Panc1 (cell line): ENCODE measurements at regions not wholly inside any gene's neighbourhood (a gene's known extent, or its start where the extent isn't known, plus 50 kb on each side); places are given as distances from the start of the nearest gene placed in this dataset.
A peak's percentile ranks its signal among the peaks of the same experiment; 100 is the strongest.

Experiments
- ATAC-seq: fragments of 200-7000 bp; cut with Tn5 transposase; 2 replicates; pipeline ENCODE4 v1.9.1; 2020; ENCODE audit warnings: mild to moderate bottlenecking, moderate library complexity
- BruUV-seq: library from RNA; stranded (reverse); fragments of 400-500 nt; replicated peaks from 2 replicates; lab custom pipeline; 2021; lab: Mats Ljungman, UMichigan
- CTCF ChIA-PET: fragments of 300-600 bp; sonication (Branson Sonifier 250); formaldehyde crosslinking; loops from one replicate; lab custom pipeline; 2022; ENCODE audit warnings: antibody characterized with exemption; lab: Charles Lee
- POLR2A ChIA-PET: fragments of 300-600 bp; sonication (Branson Sonifier 250); formaldehyde crosslinking; loops from one replicate; lab custom pipeline; 2022; ENCODE audit warnings: antibody characterized with exemption; lab: Charles Lee
- DNase-seq: peaks from one replicate; pipeline ENCODE4 v3.0.0-alpha.2; 2010; ENCODE audit warnings: low read depth, low spot score
- H3K27ac ChIP-seq: 2 replicates; pipeline ENCODE4 v1.5.1; 2011; ENCODE audit warnings: mild to moderate bottlenecking, low read length, inconsistent platforms
- H3K27me3 ChIP-seq: fragments of 200-500 bp; sonication (Bioruptor generic); 2 replicates; pipeline ENCODE4 v1.6.0; 2014; ENCODE audit warnings: low read length, inconsistent platforms; ENCODE audit not compliant: control insufficient read depth, insufficient read depth
- H3K36me3 ChIP-seq: fragments of 200-500 bp; sonication (Bioruptor generic); 2 replicates; pipeline ENCODE4 v1.5.1; 2014; ENCODE audit warnings: inconsistent platforms, mild to moderate bottlenecking, low read length, moderate library complexity; ENCODE audit not compliant: control insufficient read depth, insufficient read depth
- H3K4me1 ChIP-seq: 2 replicates; pipeline ENCODE4 v1.5.1; 2011; ENCODE audit warnings: inconsistent platforms, mild to moderate bottlenecking, low read length, moderate library complexity; ENCODE audit not compliant: control insufficient read depth, insufficient read depth
- H3K4me3 ChIP-seq, 2 experiments: 2 replicates each; pipeline ENCODE4 v1.5.1; 2011 to 2012; ENCODE audit warnings: low read depth in 2 of 2, low read length in 2 of 2, mild to moderate bottlenecking in 2 of 2, inconsistent platforms in 1 of 2, moderate library complexity in 1 of 2
- H3K9me3 ChIP-seq: fragments of 200-500 bp; sonication (Bioruptor generic); 2 replicates; pipeline ENCODE4 v1.5.1; 2014; ENCODE audit warnings: low read depth, mild to moderate bottlenecking, inconsistent platforms, low read length, moderate library complexity; ENCODE audit not compliant: control insufficient read depth, insufficient read depth
- POLR2AphosphoS5 ChIP-seq: IDR thresholded peaks from 2 replicates; pipeline ENCODE4 v1.6.1; 2012; ENCODE audit warnings: mild to moderate bottlenecking, low read depth, low read length, moderate library complexity
- SIN3A ChIP-seq: IDR thresholded peaks from 2 replicates; pipeline ENCODE4 v1.6.1; 2012; ENCODE audit warnings: low read depth, mild to moderate bottlenecking, low read length, moderate library complexity, borderline replicate concordance; ENCODE audit not compliant: insufficient read depth
- TCF7L2 ChIP-seq: IDR thresholded peaks from 2 replicates; pipeline ENCODE4 v1.6.1; 2011; ENCODE audit warnings: mild to moderate bottlenecking, low read depth, low read length, inconsistent platforms
- in situ Hi-C: cut with HindIII; loops from 2 replicates; pipeline ENCODE4 v1.10.0; 2016; ENCODE audit warnings: low sequenced_read_pairs, low pct_unique_long_range_greater_than_20kb
- intact Hi-C: fragments of 100-400 bp; cut with micrococcal nuclease; formaldehyde crosslinking; loops from one replicate; pipeline ENCODE4 v1.10.0; 2022; ENCODE audit not compliant: unreplicated experiment
- TF ChIP-seq, protein P1 (sequence below), 2 experiments: IDR thresholded peaks; 2 replicates each; pipeline ENCODE4 v1.6.1; 2011 to 2012; ENCODE audit warnings: low read depth in 2 of 2, control low read depth in 1 of 2, low read length in 1 of 2, mild to moderate bottlenecking in 1 of 2, moderate library complexity in 1 of 2; ENCODE audit not compliant: insufficient read depth in 1 of 2
- TF ChIP-seq, protein P2 (sequence below): fragments of 450-650 bp; IDR thresholded peaks from 2 replicates; pipeline ENCODE4 v1.5.1; 2017; ENCODE audit warnings: mild to moderate bottlenecking

DNA sequence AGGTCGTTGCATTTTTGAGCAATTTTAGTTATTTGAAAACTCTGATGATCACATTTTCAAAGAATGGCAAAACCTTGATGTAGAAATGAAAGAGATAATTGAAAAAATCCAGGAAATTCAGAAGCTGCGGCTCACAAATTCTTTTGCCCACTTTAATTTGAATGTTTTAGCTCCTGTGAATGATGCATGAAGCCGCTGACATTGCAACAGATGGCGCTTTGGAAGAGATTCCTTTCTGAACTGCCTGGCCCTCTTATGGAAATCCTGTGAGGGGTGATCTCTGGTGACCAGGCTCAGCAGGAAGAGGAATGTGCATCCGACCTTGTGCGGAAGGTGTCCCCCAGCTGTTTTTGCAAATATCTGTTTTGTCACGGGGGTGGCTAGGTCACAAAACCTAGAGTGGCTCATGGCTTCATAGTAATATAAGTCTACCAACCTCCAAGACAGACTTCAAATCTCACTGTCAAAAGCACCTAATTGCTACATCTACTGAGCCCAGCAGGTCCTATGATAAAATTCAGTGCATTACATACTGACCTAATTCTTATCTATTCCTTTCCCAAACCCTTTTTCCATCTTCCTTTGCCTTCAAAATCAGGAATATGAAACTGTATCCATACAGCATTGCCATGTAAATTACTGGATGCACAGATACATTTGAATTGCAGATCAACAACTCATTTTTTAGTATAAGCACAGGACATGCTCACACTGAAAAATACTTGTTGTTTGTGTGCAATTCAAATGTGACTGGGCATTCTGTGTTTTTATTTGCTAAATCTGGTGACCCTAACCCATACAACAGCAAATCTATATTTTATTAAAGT lies 412.7 kb downstream of the ETS1 start:
- intact Hi-C loops = loop anchor here (5.0 kb wide), 1 partner anchor 328 kb away; no protein-coding TSS in a partner anchor
- Histone ChIP-seq H3K4me1 (0 out of 2 replicates have a peak, but pooled peaks cover 6% of the 10 kb centered on the region), H3K36me3 (no peaks in the 10 kb centered on the region), H3K4me3 (no peak overlapping the region), H3K9me3 (no peaks in the 10 kb centered on the region), H3K27me3 (no peaks in the 10 kb centered on the region), H3K27ac (no peak overlapping the region; the same call in 1 of the 2 replicates)
- CTCF ChIA-PET = interaction anchor here (0.7 kb wide), 1 partner anchor 143 kb away, joined by 3 read pairs; no protein-coding TSS in a partner anchor
- TF ChIP-seq SIN3A (no peak), POLR2AphosphoS5 (no peak), TCF7L2 (no peak)
- TF ChIP-seq, protein P1, sequence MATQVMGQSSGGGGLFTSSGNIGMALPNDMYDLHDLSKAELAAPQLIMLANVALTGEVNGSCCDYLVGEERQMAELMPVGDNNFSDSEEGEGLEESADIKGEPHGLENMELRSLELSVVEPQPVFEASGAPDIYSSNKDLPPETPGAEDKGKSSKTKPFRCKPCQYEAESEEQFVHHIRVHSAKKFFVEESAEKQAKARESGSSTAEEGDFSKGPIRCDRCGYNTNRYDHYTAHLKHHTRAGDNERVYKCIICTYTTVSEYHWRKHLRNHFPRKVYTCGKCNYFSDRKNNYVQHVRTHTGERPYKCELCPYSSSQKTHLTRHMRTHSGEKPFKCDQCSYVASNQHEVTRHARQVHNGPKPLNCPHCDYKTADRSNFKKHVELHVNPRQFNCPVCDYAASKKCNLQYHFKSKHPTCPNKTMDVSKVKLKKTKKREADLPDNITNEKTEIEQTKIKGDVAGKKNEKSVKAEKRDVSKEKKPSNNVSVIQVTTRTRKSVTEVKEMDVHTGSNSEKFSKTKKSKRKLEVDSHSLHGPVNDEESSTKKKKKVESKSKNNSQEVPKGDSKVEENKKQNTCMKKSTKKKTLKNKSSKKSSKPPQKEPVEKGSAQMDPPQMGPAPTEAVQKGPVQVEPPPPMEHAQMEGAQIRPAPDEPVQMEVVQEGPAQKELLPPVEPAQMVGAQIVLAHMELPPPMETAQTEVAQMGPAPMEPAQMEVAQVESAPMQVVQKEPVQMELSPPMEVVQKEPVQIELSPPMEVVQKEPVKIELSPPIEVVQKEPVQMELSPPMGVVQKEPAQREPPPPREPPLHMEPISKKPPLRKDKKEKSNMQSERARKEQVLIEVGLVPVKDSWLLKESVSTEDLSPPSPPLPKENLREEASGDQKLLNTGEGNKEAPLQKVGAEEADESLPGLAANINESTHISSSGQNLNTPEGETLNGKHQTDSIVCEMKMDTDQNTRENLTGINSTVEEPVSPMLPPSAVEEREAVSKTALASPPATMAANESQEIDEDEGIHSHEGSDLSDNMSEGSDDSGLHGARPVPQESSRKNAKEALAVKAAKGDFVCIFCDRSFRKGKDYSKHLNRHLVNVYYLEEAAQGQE (IDR thresholded peaks at IDR 0.05; ENCODE audit: insufficient read depth in 1 of 2, low read depth in 2 of 2, low read length in 1 of 2) = no peak
- TF ChIP-seq, protein P2, sequence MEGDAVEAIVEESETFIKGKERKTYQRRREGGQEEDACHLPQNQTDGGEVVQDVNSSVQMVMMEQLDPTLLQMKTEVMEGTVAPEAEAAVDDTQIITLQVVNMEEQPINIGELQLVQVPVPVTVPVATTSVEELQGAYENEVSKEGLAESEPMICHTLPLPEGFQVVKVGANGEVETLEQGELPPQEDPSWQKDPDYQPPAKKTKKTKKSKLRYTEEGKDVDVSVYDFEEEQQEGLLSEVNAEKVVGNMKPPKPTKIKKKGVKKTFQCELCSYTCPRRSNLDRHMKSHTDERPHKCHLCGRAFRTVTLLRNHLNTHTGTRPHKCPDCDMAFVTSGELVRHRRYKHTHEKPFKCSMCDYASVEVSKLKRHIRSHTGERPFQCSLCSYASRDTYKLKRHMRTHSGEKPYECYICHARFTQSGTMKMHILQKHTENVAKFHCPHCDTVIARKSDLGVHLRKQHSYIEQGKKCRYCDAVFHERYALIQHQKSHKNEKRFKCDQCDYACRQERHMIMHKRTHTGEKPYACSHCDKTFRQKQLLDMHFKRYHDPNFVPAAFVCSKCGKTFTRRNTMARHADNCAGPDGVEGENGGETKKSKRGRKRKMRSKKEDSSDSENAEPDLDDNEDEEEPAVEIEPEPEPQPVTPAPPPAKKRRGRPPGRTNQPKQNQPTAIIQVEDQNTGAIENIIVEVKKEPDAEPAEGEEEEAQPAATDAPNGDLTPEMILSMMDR = no peak
- in situ Hi-C loops = loop anchor here (25.0 kb wide), 1 partner anchor 663 kb away; no protein-coding TSS in a partner anchor
- DNase-seq (no peak), ATAC-seq (no peak)
- POLR2A ChIA-PET = no interaction called here
- no TSS peak for BruUV-seq

DNA sequence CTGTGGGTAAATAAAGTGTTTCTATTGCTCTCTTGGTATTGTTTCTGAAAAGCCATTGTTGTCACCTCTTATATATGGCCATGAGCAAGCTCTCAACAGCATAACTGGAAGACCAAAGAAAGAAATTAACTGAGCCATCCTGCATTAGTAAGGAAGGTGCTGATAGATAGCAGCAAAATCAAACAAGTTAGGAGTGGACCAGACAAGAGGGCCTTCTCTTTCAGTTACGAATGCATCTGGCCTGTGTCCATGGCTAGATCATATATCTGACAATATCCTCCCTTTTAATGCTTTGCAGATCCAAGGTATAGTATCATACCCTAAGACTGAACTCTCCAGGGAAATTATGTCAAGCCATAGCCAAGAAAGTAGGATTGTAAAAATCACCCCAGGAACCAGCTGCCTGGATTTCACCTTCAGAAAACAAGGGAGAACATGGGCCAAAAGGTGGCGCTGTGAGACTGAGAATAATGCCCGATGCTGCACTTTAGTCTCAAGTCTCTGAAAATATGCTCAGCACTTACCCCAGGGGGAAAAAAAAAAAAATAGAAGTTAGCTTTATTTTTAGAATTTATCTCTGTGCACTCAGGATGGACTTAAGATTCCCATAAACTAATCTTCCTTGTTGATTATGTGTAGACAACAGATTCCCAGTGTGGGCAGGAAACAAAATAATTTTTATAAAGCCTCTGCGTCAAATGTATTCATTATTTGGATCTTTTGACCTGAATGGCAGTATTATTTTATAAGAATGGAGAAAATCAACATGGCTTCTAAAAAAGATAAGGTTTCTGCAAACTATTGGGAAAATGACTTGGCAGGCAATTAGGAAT lies 415.1 kb downstream of the ETS1 start:
- peak overlapping the region; percentile 49 for H3K27ac ChIP-seq
- POLR2A ChIA-PET = interaction anchor here (0.6 kb wide), 1 partner anchor 27 kb away, joined by 3 read pairs; no protein-coding TSS in a partner anchor

More for the DNA sequence above, 415.1 kb downstream of the ETS1 start:
- Histone ChIP-seq H3K36me3 (no peaks in the 10 kb centered on the region), H3K4me3 (no peak overlapping the region), H3K9me3 (no peaks in the 10 kb centered on the region), H3K27me3 (no peaks in the 10 kb centered on the region), H3K4me1 (0 out of 2 replicates have a peak, but pooled peaks cover 6% of the 10 kb centered on the region)
- TF ChIP-seq, protein P2 = peak; percentile 86
- no peak for TF ChIP-seq TCF7L2
- intact Hi-C loops (loop anchor here (1.0 to 5.0 kb wide), 4 partner anchors 119 to 659 kb away; no protein-coding TSS in a partner anchor), in situ Hi-C loops (loop anchor here (25.0 kb wide), 1 partner anchor 665 kb away; no protein-coding TSS in a partner anchor)
- ATAC-seq = peak; percentile 96
- CTCF ChIA-PET = interaction anchor here (0.7 to 1.8 kb wide), 7 partner anchors 15 to 785 kb away, joined by 3 to 17 read pairs (median 5); no protein-coding TSS in a partner anchor
- BruUV-seq = no TSS peak
- peak; percentile 89 for DNase-seq
